Muscle of back (tissue), 3 donors: ENCODE measurements at regions not wholly inside any gene's neighbourhood (a gene's known extent, or its start where the extent isn't known, plus 50 kb on each side); places are given as distances from the start of the nearest gene placed in this dataset.
"Not testable (repeated sequence)": the region's sequence is repeated elsewhere in the genome, so short reads cannot be mapped to it uniquely, and the experiment has no call there.

Experiments used
- DNase-seq, 3 donors: peaks; one replicate each; pipeline versions ENCODE4 v3.0.0 to v3.0.0-alpha.2; 2013

GRCh38 chr2:2896643-2897042 is 481.0 kb downstream of the EIPR1 start:
- DNase-seq, result no peak

GRCh38 chr2:2896011-2896410 is 481.6 kb downstream of the EIPR1 start:
- DNase-seq, result no peak

- DNase-seq, result not testable (repeated sequence)
Measured at GRCh38 chr2:2894011-2894410, 483.6 kb downstream of the EIPR1 start.

GRCh38 chr2:2892892-2893291 is 484.7 kb downstream of the EIPR1 start:
- no peak for DNase-seq

- no peak for DNase-seq
Measured at GRCh38 chr2:2892378-2892777, 485.2 kb downstream of the EIPR1 start.

- DNase-seq, result no peak
Measured at GRCh38 chr2:2890901-2891300, 486.7 kb downstream of the EIPR1 start.

GRCh38 chr2:2890246-2890645 is 487.4 kb downstream of the EIPR1 start:
- DNase-seq, result no peak

- DNase-seq, result no peak
Measured at GRCh38 chr2:2889646-2890045, 488.0 kb downstream of the EIPR1 start.

- DNase-seq, result no peak
Measured at GRCh38 chr2:2889141-2889540, 488.5 kb downstream of the EIPR1 start.

GRCh38 chr2:2887772-2888387 is 489.7 kb downstream of the EIPR1 start:
- no peak for DNase-seq

- DNase-seq, result no peak
Measured at GRCh38 chr2:2886922-2887321, 490.7 kb downstream of the EIPR1 start.

- no peak for DNase-seq
Measured at GRCh38 chr2:2881499-2881898, 496.1 kb downstream of the EIPR1 start.

GRCh38 chr2:2880938-2881337 is 496.7 kb downstream of the EIPR1 start:
- no peak for DNase-seq

GRCh38 chr2:2879781-2880180 is 497.8 kb downstream of the EIPR1 start:
- no peak for DNase-seq

GRCh38 chr2:2879071-2879470 is 498.5 kb downstream of the EIPR1 start:
- no peak for DNase-seq

- no peak for DNase-seq
Measured at GRCh38 chr2:2877427-2877826, 500.2 kb downstream of the EIPR1 start.

- peak in 2 of 3 donors; percentile 23 to 66 for DNase-seq
Measured at GRCh38 chr2:2876331-2877221, 501.0 kb downstream of the EIPR1 start.

GRCh38 chr2:2875831-2876230 is 501.8 kb downstream of the EIPR1 start:
- no peak for DNase-seq

- DNase-seq, result no peak
Measured at GRCh38 chr2:2875296-2875695, 502.3 kb downstream of the EIPR1 start.

GRCh38 chr2:2874805-2875204 is 502.8 kb downstream of the EIPR1 start:
- no peak for DNase-seq

GRCh38 chr2:2874341-2874740 is 503.3 kb downstream of the EIPR1 start:
- DNase-seq, result no peak

GRCh38 chr2:2873450-2873811 is 504.2 kb downstream of the EIPR1 start:
- DNase-seq, result no peak

- no peak for DNase-seq
Measured at GRCh38 chr2:2872713-2873449, 504.7 kb downstream of the EIPR1 start.
